ENCODE measurements at regions not wholly inside any gene's neighbourhood (a gene's known extent, or its start where the extent isn't known, plus 50 kb on each side); places are given as distances from the start of the nearest gene placed in this dataset.

DNA sequence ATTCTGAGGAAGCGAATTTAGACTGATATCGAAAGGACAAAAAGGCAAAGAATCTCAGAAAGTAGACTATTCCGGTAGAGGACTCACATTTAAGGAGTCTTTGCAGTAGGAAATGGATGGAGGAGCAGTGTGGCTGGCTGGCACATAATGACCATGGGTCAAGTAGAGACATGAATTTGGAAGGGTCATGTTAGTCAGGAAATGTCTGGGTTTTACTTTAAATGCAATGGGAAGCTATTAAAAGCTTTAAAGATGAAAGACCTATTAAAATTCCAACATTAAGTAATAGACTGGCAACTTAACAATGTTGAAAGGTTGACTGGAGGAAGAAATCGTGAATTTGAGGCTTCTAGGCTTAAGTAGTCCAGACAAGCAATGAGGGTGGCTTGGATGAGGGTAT, 90.0 kb upstream of the SEMA3C start:
- Mint-ChIP-seq H3K36me3 (peaks cover 4% of the 10 kb centered on the region), H3K4me1 (ENCODE audit: unreplicated experiment) (peaks cover 6% of the 10 kb centered on the region), H3K9me3 (peaks cover 12% of the 10 kb centered on the region), H3K4me3 (no peak overlapping the region), H3K27me3 (no peaks in the 10 kb centered on the region), H3K27ac (no peak overlapping the region)
- DNase-seq (ENCODE audit: extremely low spot score, unreplicated experiment) = no peak
- TF ChIP-seq, protein P1, sequence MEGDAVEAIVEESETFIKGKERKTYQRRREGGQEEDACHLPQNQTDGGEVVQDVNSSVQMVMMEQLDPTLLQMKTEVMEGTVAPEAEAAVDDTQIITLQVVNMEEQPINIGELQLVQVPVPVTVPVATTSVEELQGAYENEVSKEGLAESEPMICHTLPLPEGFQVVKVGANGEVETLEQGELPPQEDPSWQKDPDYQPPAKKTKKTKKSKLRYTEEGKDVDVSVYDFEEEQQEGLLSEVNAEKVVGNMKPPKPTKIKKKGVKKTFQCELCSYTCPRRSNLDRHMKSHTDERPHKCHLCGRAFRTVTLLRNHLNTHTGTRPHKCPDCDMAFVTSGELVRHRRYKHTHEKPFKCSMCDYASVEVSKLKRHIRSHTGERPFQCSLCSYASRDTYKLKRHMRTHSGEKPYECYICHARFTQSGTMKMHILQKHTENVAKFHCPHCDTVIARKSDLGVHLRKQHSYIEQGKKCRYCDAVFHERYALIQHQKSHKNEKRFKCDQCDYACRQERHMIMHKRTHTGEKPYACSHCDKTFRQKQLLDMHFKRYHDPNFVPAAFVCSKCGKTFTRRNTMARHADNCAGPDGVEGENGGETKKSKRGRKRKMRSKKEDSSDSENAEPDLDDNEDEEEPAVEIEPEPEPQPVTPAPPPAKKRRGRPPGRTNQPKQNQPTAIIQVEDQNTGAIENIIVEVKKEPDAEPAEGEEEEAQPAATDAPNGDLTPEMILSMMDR (conservative IDR thresholded peaks at IDR 0.05) = no peak

DNA sequence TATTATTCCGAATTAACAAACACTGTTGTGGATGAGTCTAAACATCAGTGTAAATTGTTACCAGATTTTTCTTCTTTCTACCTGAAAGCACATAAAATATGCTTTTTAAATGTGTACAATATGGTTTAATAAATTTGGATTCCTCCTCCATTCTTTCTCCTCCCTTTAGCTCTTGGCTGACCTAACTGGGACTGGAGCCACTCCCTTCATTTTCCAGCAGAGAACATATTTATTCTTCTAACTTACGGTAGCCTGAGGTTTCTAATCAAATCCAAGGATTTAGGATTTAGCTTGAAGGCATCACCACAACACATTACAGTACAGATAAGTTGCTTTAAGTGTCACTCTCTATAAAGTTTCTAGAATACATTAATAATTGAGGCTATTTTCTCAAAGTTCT, 88.2 kb upstream of the SEMA3C start:
- Mint-ChIP-seq H3K4me1 (ENCODE audit: unreplicated experiment) (no peaks in the 10 kb centered on the region), H3K36me3 (peaks cover 4% of the 10 kb centered on the region), H3K9me3 (peaks cover 7% of the 10 kb centered on the region), H3K27ac (no peak overlapping the region), H3K4me3 (peak overlapping the region; percentile 4), H3K27me3 (no peaks in the 10 kb centered on the region)
- DNase-seq (ENCODE audit: extremely low spot score, unreplicated experiment) = no peak
- TF ChIP-seq, protein P1 (conservative IDR thresholded peaks at IDR 0.05) = no peak

DNA sequence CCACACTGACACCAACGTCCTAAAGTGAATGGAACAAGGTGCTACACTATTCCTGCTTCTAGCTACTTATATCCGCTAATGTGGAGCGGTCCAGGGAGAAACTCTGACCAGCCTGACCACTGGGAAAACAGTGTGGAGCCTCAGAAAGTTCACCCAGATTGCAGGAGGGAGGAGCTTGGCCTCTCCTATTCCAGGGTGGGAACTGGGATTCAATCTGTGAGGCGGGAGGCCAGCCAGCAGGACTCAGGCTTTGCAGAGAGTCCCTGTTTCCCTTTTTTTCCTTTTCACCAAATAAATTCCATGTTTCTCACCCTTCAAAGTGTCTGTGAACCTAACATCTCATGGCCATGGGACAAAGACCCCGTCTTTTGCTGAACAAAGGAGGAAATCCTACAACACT, 86.4 kb upstream of the SEMA3C start:
- Mint-ChIP-seq H3K4me1 (ENCODE audit: unreplicated experiment) (no peaks in the 10 kb centered on the region), H3K4me3 (no peak overlapping the region), H3K27ac (no peak overlapping the region), H3K36me3 (peaks cover 4% of the 10 kb centered on the region), H3K27me3 (no peaks in the 10 kb centered on the region), H3K9me3 (peaks cover 7% of the 10 kb centered on the region)
- TF ChIP-seq, protein P1 (conservative IDR thresholded peaks at IDR 0.05) = no peak
- no peak for DNase-seq (ENCODE audit: extremely low spot score, unreplicated experiment)

DNA sequence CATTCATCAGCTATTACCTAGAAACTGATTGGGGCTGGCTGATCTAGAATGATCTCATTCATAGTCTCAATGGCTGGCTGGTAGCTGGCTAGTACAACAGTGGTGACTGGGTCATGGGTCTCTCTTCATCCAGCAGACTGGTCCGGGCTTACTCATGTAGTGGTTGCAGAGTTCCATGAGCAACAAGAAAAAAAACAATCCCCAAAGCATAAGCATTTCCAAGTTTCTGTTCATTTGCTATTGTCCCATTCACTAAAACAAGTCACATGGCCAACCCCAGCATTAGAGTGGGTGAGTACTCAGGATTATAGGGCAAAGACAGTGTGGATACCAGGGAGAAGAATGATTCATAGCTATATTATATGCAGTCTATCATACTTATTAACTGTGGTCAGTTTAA, 85.2 kb upstream of the SEMA3C start:
- no peaks in the 10 kb centered on the region for H3K4me1 Mint-ChIP-seq (ENCODE audit: unreplicated experiment)
- H3K36me3 Mint-ChIP-seq = peaks cover 3% of the 10 kb centered on the region
- peaks cover 7% of the 10 kb centered on the region for H3K9me3 Mint-ChIP-seq
- H3K27me3 Mint-ChIP-seq = no peaks in the 10 kb centered on the region
- no peak overlapping the region for H3K4me3 Mint-ChIP-seq
- no peak overlapping the region for H3K27ac Mint-ChIP-seq
- TF ChIP-seq, protein P1 (conservative IDR thresholded peaks at IDR 0.05) = no peak
- no peak for DNase-seq (ENCODE audit: extremely low spot score, unreplicated experiment)

DNA sequence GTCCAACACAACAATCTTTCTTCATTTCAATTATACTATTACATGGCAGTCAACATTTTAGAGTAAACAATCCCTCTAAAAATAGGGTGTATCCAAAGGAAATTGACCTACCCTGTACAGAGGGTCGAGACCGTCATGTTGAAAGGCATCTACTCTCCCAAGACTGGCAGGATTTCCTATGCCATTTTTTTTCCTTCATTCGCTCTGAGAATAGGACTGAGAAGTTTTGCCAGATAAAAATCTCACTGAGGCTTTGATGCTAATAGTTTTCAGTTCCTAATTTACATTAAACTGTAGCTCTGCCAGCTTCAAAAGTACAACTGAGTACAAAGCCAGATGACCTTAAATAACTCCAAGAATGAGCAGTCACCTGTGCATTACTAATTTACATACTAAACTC, 84.5 kb upstream of the SEMA3C start:
- no peak for DNase-seq (ENCODE audit: extremely low spot score, unreplicated experiment)
- H3K27me3 Mint-ChIP-seq = no peaks in the 10 kb centered on the region
- no peak overlapping the region for H3K4me3 Mint-ChIP-seq
- no peaks in the 10 kb centered on the region for H3K4me1 Mint-ChIP-seq (ENCODE audit: unreplicated experiment)
- TF ChIP-seq, protein P1 (conservative IDR thresholded peaks at IDR 0.05) = no peak
- H3K9me3 Mint-ChIP-seq = peaks cover 7% of the 10 kb centered on the region
- H3K27ac Mint-ChIP-seq = no peak overlapping the region
- H3K36me3 Mint-ChIP-seq = no peaks in the 10 kb centered on the region

DNA sequence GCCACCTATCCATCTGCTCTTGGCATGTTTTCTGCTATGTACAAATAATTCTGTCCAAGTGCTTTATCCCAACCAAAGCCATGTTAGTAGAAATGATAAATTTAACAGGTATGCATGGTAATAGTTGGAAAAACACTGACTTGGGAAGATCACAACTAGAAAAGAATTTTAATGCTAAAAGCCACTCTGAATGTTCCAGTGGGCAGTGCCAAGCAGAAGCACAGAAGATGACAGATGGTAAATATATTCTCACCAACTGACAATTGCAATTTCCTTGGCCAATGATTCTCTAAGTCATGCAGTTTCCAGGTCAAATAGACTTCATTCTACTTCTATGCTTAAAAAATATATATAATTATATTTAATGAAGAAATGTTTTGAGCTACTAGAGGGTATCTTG, 83.6 kb upstream of the SEMA3C start:
- TF ChIP-seq, protein P1 (conservative IDR thresholded peaks at IDR 0.05) = no peak
- Mint-ChIP-seq H3K9me3 (peaks cover 7% of the 10 kb centered on the region), H3K4me1 (ENCODE audit: unreplicated experiment) (no peaks in the 10 kb centered on the region), H3K36me3 (no peaks in the 10 kb centered on the region), H3K4me3 (no peak overlapping the region), H3K27me3 (no peaks in the 10 kb centered on the region), H3K27ac (no peak overlapping the region)
- DNase-seq (ENCODE audit: extremely low spot score, unreplicated experiment) = no peak

Data from type B pancreatic cell (in vitro differentiated cells).